Liver (tissue), 2 donors: ENCODE measurements at regions not wholly inside any gene's neighbourhood (a gene's known extent, or its start where the extent isn't known, plus 50 kb on each side); places are given as distances from the start of the nearest gene placed in this dataset.

Experiments used
- TF ChIP-seq, protein P1 (sequence below): fragments of 150-350 bp; IDR thresholded peaks from 2 replicates; pipeline ENCODE4 v1.5.1; 2017; ENCODE audit warnings: improper control_type of control experiment, low read depth, low read length; ENCODE audit not compliant: missing input control
- TF ChIP-seq, protein P2 (sequence below): IDR thresholded peaks from 2 replicates; pipeline ENCODE4 v1.6.1; 2016; ENCODE audit warnings: antibody characterized with exemption, mild to moderate bottlenecking
- TF ChIP-seq, protein P3 (sequence below): IDR thresholded peaks from 2 replicates; pipeline ENCODE4 v1.6.1; 2016; ENCODE audit warnings: antibody characterized with exemption
- donor health status: healthy.

DNA sequence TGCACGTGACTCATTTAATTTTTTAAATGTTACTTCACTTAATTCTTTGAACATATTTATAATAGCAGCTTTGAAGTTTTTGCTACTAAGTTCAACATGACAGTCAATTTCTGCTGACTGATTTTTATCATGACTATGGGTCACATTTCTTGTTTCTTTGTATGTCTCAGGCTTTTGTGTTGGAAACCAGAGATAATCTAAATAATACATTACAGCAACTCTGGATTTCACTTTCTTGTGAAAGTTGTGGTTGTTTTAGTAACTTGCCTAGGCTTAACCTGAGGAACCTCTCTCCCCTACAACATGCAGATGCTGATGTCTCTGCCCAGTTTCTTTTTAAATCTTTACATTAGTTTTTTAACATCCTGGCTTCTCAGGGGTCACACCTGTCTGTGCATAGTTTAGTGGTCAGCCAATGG lies 180.8 kb downstream of the CCDC71L start:
- TF ChIP-seq, protein P1, sequence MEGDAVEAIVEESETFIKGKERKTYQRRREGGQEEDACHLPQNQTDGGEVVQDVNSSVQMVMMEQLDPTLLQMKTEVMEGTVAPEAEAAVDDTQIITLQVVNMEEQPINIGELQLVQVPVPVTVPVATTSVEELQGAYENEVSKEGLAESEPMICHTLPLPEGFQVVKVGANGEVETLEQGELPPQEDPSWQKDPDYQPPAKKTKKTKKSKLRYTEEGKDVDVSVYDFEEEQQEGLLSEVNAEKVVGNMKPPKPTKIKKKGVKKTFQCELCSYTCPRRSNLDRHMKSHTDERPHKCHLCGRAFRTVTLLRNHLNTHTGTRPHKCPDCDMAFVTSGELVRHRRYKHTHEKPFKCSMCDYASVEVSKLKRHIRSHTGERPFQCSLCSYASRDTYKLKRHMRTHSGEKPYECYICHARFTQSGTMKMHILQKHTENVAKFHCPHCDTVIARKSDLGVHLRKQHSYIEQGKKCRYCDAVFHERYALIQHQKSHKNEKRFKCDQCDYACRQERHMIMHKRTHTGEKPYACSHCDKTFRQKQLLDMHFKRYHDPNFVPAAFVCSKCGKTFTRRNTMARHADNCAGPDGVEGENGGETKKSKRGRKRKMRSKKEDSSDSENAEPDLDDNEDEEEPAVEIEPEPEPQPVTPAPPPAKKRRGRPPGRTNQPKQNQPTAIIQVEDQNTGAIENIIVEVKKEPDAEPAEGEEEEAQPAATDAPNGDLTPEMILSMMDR, result no peak
- TF ChIP-seq, protein P2, sequence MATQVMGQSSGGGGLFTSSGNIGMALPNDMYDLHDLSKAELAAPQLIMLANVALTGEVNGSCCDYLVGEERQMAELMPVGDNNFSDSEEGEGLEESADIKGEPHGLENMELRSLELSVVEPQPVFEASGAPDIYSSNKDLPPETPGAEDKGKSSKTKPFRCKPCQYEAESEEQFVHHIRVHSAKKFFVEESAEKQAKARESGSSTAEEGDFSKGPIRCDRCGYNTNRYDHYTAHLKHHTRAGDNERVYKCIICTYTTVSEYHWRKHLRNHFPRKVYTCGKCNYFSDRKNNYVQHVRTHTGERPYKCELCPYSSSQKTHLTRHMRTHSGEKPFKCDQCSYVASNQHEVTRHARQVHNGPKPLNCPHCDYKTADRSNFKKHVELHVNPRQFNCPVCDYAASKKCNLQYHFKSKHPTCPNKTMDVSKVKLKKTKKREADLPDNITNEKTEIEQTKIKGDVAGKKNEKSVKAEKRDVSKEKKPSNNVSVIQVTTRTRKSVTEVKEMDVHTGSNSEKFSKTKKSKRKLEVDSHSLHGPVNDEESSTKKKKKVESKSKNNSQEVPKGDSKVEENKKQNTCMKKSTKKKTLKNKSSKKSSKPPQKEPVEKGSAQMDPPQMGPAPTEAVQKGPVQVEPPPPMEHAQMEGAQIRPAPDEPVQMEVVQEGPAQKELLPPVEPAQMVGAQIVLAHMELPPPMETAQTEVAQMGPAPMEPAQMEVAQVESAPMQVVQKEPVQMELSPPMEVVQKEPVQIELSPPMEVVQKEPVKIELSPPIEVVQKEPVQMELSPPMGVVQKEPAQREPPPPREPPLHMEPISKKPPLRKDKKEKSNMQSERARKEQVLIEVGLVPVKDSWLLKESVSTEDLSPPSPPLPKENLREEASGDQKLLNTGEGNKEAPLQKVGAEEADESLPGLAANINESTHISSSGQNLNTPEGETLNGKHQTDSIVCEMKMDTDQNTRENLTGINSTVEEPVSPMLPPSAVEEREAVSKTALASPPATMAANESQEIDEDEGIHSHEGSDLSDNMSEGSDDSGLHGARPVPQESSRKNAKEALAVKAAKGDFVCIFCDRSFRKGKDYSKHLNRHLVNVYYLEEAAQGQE, result no peak
- TF ChIP-seq, protein P3, sequence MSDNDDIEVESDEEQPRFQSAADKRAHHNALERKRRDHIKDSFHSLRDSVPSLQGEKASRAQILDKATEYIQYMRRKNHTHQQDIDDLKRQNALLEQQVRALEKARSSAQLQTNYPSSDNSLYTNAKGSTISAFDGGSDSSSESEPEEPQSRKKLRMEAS, result no peak
